ENCODE measurements at regions not wholly inside any gene's neighbourhood (a gene's known extent, or its start where the extent isn't known, plus 50 kb on each side); places are given as distances from the start of the nearest gene placed in this dataset.

DNA sequence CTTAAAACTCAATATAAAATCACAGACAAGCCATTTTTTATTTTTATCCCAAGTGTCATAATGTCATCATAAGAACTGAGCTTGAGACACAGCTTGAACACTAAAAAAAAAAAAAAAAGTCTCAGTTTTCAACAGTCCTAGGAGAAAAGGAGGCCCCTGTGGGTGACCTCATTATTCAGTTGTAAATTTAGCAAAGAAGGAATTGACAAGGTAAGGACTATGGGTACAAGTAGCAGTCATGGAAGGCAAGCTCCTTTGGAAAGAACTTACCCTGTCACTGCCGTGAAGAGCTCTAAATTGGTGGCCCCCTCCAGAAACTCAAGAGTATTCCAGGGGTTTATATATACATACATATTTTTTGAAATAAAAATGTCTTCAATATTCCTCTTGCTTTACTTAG lies 864.4 kb upstream of the KCND2 start:
- H3K4me3 ChIP-seq (ENCODE audit: control insufficient read depth, low read depth, low read length) = no peak overlapping the region
- DNase-seq (ENCODE audit: low read depth) = no peak
- TF ChIP-seq, protein P1, sequence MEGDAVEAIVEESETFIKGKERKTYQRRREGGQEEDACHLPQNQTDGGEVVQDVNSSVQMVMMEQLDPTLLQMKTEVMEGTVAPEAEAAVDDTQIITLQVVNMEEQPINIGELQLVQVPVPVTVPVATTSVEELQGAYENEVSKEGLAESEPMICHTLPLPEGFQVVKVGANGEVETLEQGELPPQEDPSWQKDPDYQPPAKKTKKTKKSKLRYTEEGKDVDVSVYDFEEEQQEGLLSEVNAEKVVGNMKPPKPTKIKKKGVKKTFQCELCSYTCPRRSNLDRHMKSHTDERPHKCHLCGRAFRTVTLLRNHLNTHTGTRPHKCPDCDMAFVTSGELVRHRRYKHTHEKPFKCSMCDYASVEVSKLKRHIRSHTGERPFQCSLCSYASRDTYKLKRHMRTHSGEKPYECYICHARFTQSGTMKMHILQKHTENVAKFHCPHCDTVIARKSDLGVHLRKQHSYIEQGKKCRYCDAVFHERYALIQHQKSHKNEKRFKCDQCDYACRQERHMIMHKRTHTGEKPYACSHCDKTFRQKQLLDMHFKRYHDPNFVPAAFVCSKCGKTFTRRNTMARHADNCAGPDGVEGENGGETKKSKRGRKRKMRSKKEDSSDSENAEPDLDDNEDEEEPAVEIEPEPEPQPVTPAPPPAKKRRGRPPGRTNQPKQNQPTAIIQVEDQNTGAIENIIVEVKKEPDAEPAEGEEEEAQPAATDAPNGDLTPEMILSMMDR (conservative IDR thresholded peaks at IDR 0.05; ENCODE audit: control insufficient read depth, insufficient read depth, low read depth, low read length) = no peak

GRCh38 chr7:119413314-119413805 lies 859.6 kb upstream of the KCND2 start:
- no peak for DNase-seq (ENCODE audit: low read depth)
- H3K4me3 ChIP-seq (ENCODE audit: control insufficient read depth, low read depth, low read length) = no peak overlapping the region
- TF ChIP-seq, protein P1 (conservative IDR thresholded peaks at IDR 0.05; ENCODE audit: control insufficient read depth, insufficient read depth, low read depth, low read length) = no peak

GRCh38 chr7:119415682-119416081 lies 857.3 kb upstream of the KCND2 start:
- TF ChIP-seq, protein P1 (conservative IDR thresholded peaks at IDR 0.05; ENCODE audit: control insufficient read depth, insufficient read depth, low read depth, low read length) = no peak

DNA sequence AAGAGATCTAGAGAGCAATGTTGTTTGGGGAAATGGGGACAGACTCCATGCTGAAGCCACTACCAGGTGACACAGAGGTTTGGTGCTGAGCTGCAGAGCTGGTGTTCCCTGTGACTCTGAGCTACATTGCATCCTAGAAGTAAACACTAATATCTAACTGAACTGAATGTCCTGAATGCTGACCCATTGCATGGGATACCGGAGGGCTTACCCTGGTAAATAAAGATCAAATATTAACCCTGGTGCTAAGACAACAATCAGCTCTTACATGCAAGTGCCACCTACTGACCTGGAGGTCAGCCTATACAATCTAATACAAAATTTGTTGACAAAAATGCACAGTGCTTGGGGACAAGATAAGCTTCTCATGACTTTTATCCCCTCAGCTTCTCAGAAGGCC lies 851.3 kb upstream of the KCND2 start:
- no peak overlapping the region for H3K4me3 ChIP-seq (ENCODE audit: control insufficient read depth, low read depth, low read length)
- TF ChIP-seq, protein P1 (conservative IDR thresholded peaks at IDR 0.05; ENCODE audit: control insufficient read depth, insufficient read depth, low read depth, low read length) = no peak
- DNase-seq (ENCODE audit: low read depth) = no peak

More at GRCh38 chr7:119415682-119416081, 857.3 kb upstream of the KCND2 start:
- no peak overlapping the region for H3K4me3 ChIP-seq (ENCODE audit: control insufficient read depth, low read depth, low read length)
- no peak for DNase-seq (ENCODE audit: low read depth)

GRCh38 chr7:119436882-119437281 lies 836.1 kb upstream of the KCND2 start:
- H3K4me3 ChIP-seq (ENCODE audit: control insufficient read depth, low read depth, low read length) = no peak overlapping the region
- no peak for DNase-seq (ENCODE audit: low read depth)
- TF ChIP-seq, protein P1 (conservative IDR thresholded peaks at IDR 0.05; ENCODE audit: control insufficient read depth, insufficient read depth, low read depth, low read length) = no peak

GRCh38 chr7:119438315-119438714 lies 834.7 kb upstream of the KCND2 start:
- H3K4me3 ChIP-seq (ENCODE audit: control insufficient read depth, low read depth, low read length) = no peak overlapping the region
- TF ChIP-seq, protein P1 (conservative IDR thresholded peaks at IDR 0.05; ENCODE audit: control insufficient read depth, insufficient read depth, low read depth, low read length) = no peak
- DNase-seq (ENCODE audit: low read depth) = no peak

DNA sequence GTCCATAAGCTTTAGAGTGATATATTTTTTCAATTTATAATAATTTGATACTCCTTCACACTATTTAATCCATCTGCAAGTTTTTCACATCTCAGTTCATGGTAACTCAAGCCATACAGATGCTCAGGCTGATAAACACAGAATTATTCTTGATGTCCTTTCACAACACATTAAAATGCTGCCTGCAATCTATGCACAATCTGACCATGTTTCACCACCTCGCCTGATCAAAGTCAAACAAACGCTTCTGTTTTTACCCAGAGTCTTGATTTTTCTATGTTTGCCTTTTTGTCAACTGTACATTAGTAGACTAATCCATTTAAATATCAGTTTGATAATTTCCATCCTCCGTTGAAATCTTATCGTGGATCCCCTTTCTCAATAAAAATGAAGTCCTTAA lies 833.8 kb upstream of the KCND2 start:
- no peak for DNase-seq (ENCODE audit: low read depth)
- no peak overlapping the region for H3K4me3 ChIP-seq (ENCODE audit: control insufficient read depth, low read depth, low read length)
- TF ChIP-seq, protein P1 (conservative IDR thresholded peaks at IDR 0.05; ENCODE audit: control insufficient read depth, insufficient read depth, low read depth, low read length) = no peak

Data from fibroblast of mammary gland (primary cell).